ENCODE measurements at regions not wholly inside any gene's neighbourhood (a gene's known extent, or its start where the extent isn't known, plus 50 kb on each side); places are given as distances from the start of the nearest gene placed in this dataset.

DNA sequence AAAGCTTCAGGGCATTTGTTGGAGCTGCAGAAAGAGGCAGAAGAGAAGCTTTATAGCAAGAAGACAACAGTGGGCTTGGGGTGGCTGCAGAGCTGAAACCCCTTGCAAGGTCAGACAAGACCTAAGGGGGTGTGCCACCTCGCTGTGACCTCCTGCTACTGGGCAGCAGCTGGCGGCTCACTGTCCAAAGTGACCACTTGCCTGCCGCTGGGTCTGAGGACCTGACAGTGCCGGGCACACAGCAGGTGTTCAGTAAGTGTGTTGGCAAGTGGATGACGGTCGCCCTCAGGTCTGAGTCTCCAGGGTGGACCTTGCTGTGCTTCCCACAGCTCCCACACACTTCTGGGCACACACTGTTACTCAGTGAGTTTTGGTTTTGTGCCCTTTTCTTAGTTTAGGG, 336.5 kb downstream of the C16orf95 start:
- no peaks in the 10 kb centered on the region for H3K4me1 Mint-ChIP-seq (ENCODE audit: low read depth)
- no peaks in the 10 kb centered on the region for H3K36me3 Mint-ChIP-seq (ENCODE audit: low read depth)
- no peaks in the 10 kb centered on the region for H3K9me3 Mint-ChIP-seq
- no peaks in the 10 kb centered on the region for H3K27me3 Mint-ChIP-seq (ENCODE audit: low read depth)
- no peak for DNase-seq (ENCODE audit: low spot score)
- no peak overlapping the region for H3K27ac Mint-ChIP-seq
- H3K4me3 Mint-ChIP-seq: no peak overlapping the region

DNA sequence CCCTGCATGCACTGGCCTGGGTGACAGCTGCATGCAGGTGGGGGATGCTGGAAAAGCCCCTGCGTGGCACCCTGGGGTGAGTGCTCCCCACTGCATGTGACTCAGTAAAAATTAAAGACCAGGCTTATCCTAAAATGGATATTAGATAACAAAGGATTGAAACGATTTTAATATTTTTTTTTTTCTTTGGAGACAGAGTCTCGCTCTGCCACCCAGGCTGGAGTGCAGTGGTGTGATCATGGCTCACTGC, 334.9 kb downstream of the C16orf95 start:
- Mint-ChIP-seq H3K27me3 (ENCODE audit: low read depth) (no peaks in the 10 kb centered on the region), H3K36me3 (ENCODE audit: low read depth) (no peaks in the 10 kb centered on the region), H3K4me3 (no peak overlapping the region), H3K27ac (no peak overlapping the region), H3K9me3 (no peaks in the 10 kb centered on the region), H3K4me1 (ENCODE audit: low read depth) (no peaks in the 10 kb centered on the region)
- no peak for DNase-seq (ENCODE audit: low spot score)

DNA sequence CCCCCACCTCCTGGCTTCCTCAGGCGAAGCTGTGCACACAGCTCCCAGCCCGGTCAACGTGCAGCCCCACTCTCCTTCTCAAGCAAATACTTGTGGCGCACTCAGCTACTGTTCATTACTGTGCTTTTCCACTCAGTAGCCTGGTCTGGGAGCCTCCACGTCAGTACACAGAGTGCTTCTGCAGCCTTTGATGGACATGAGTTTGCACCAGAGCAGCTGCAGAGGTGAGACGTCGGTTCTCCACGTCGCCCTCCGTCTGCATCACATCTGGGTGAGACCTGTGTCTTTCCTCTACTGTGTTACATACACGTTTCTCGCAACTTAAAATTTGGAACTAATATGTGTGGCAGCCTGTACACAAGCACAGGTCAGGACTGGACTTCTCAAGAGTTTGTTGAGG, 334.3 kb downstream of the C16orf95 start:
- no peak for DNase-seq (ENCODE audit: low spot score)
- H3K4me3 Mint-ChIP-seq: no peak overlapping the region
- H3K9me3 Mint-ChIP-seq: no peaks in the 10 kb centered on the region
- H3K27ac Mint-ChIP-seq: no peak overlapping the region
- H3K36me3 Mint-ChIP-seq (ENCODE audit: low read depth): no peaks in the 10 kb centered on the region
- H3K4me1 Mint-ChIP-seq (ENCODE audit: low read depth): no peaks in the 10 kb centered on the region
- H3K27me3 Mint-ChIP-seq (ENCODE audit: low read depth): no peaks in the 10 kb centered on the region

DNA sequence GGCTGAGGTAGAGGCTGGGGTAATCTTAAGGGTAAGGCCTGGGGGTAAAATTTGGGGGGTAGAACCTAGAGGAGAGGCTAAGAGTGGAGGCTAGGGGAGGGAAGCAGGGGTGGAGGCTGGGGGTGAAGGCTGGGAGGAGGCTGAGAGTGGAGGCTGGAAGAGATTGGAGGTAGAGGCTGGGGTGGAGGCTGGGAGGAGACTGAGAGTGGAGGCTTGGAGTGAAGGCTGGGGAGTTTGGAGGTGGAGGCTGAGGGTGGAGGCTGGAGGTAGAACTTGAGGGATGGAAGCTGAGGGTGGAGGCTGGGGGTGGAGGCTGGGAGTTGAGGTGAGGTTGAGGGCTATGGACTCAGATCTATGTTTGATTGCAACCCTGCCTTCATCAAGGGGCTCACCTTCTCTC, 333.6 kb downstream of the C16orf95 start:
- Mint-ChIP-seq H3K4me1 (ENCODE audit: low read depth) (no peaks in the 10 kb centered on the region), H3K27ac (no peak overlapping the region), H3K27me3 (ENCODE audit: low read depth) (no peaks in the 10 kb centered on the region), H3K9me3 (no peaks in the 10 kb centered on the region), H3K36me3 (ENCODE audit: low read depth) (no peaks in the 10 kb centered on the region), H3K4me3 (no peak overlapping the region)
- DNase-seq (ENCODE audit: low spot score): no peak

DNA sequence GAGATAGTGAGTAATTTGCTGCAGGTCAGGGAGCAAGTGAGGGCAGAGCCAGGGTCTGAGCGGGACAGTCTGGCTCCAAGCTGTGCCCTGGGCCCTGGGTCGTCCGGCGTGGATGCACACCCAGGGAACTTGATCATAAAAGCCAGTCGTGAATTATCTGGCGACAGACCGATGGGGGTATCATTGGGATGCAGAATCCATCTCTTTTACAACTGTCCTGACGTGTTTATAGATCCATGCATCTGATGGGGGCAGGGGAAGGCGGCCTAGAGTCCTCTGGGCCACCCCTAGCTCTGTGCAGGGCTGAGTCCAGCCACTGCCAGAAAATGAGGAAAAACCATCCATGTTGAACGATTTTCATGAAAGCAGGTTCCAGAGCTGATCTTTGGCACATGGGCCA, 332.8 kb downstream of the C16orf95 start:
- no peak overlapping the region for H3K4me3 Mint-ChIP-seq
- H3K9me3 Mint-ChIP-seq: no peaks in the 10 kb centered on the region
- no peaks in the 10 kb centered on the region for H3K36me3 Mint-ChIP-seq (ENCODE audit: low read depth)
- no peaks in the 10 kb centered on the region for H3K27me3 Mint-ChIP-seq (ENCODE audit: low read depth)
- DNase-seq (ENCODE audit: low spot score): no peak
- no peak overlapping the region for H3K27ac Mint-ChIP-seq
- H3K4me1 Mint-ChIP-seq (ENCODE audit: low read depth): no peaks in the 10 kb centered on the region

DNA sequence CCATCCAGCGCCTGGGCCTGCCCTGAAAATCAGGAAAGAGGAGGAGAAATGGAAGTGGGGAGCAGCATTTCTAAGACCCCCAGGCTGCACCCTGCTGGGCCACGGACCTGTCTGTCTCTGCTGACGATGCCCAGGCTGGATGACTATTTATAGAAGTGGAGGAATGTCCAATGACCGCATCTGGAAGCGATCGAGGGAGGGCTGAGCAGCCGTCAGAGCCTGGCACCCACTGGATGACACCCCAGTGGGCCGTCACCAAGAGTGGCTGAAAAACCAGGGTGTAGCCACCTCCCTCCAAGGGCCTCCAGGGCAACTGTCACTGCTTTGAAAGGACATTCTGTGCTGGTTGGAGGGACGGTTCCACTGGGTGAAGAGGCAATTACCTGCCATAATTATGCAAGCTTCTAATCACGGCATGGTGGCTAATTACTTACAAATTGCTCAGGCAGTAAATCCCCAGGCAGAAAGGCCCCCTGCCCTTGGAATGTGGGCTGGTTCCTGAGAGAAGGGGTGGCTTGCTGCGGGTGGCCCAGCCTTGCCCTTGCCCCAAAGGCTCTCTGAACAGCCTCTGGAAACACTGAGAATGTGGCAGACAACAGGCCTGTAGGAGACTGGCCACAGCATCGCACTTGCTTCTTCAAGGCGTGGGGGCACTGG, 332.1 kb downstream of the C16orf95 start:
- Mint-ChIP-seq H3K4me1 (ENCODE audit: low read depth) (no peaks in the 10 kb centered on the region), H3K27me3 (ENCODE audit: low read depth) (no peaks in the 10 kb centered on the region), H3K9me3 (no peaks in the 10 kb centered on the region), H3K27ac (no peak overlapping the region), H3K4me3 (no peak overlapping the region), H3K36me3 (ENCODE audit: low read depth) (no peaks in the 10 kb centered on the region)
- no peak for DNase-seq (ENCODE audit: low spot score)

DNA sequence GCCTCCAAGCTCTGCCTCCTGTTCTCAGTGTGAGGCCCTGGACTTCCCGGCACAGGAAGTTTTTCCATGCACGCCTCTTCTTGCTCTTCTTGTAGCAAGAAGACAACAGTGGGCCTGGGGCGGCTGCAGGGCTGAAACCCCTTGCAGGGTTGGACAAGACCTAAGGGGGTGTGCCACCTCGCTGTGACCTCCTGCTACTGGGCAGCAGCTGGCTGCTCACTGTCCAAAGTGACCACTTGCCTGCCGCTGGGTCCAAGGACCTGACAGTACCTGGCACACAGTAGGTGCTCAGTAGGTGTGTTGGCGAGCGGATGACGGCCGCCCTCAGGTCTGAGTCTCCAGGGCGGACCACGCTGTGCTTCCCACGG, 331.6 kb downstream of the C16orf95 start:
- no peak for DNase-seq (ENCODE audit: low spot score)
- H3K36me3 Mint-ChIP-seq (ENCODE audit: low read depth): no peaks in the 10 kb centered on the region
- no peak overlapping the region for H3K27ac Mint-ChIP-seq

DNA sequence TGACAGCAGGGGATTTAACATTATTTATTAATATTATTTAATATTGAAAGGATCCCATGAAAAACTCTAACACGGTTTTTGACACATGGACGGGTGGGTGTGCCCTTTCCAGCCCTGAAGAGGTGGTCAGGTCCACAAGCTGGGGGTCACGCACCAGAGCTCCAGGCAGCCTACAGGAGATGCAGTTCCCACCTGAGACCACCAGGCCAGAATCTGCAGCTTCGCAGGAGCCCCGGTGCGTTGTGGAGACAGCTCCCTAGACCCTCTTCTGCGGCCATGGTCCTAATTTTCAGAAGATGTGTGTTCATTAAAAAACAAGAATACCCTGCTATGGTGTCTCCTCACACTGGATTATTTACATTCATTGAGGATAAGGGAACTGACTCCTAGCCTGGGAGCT, 331.1 kb downstream of the C16orf95 start:
- no peak overlapping the region for H3K27ac Mint-ChIP-seq
- peaks cover 4% of the 10 kb centered on the region for H3K4me1 Mint-ChIP-seq (ENCODE audit: low read depth)
- no peaks in the 10 kb centered on the region for H3K27me3 Mint-ChIP-seq (ENCODE audit: low read depth)
- DNase-seq (ENCODE audit: low spot score): no peak
- H3K4me3 Mint-ChIP-seq: no peak overlapping the region
- H3K9me3 Mint-ChIP-seq: no peaks in the 10 kb centered on the region
- no peaks in the 10 kb centered on the region for H3K36me3 Mint-ChIP-seq (ENCODE audit: low read depth)

More for the DNA sequence above, 331.6 kb downstream of the C16orf95 start:
- Mint-ChIP-seq H3K27me3 (ENCODE audit: low read depth) (no peaks in the 10 kb centered on the region), H3K9me3 (no peaks in the 10 kb centered on the region), H3K4me1 (ENCODE audit: low read depth) (peaks cover 4% of the 10 kb centered on the region), H3K4me3 (no peak overlapping the region)

DNA sequence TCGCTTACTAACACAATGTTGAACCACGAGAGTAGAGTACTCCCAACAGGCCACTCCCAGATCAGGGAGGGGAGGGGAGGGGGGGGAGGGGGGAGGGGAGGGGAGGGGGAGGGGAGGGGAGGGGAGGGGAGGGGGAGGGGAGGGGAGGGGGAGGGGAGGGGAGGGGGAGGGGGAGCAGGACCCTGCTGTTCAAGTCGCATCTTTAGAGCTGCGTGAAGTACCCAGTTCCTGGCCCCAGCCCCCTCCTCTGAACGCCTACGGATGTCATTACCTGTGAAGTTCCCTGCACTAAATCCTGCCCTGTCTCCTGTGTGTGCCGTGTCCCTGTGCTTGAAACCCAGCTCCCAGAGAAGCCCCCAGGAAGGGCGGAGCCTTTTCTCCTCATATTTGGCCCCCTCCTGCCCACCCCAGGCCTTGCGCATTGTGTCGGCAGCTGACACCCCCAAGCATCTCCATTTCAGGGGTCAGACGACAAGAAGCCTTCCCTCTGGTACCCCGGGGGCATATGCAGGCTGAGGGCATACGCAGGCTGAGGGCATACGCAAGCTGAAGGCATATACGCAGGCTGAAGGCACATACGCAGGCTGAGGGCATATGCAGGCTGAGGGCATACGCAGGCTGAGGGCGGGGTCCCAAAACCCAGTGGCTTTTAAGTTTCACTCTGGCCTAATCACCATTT, 330.2 kb downstream of the C16orf95 start:
- no peaks in the 10 kb centered on the region for H3K36me3 Mint-ChIP-seq (ENCODE audit: low read depth)
- peaks cover 4% of the 10 kb centered on the region for H3K4me1 Mint-ChIP-seq (ENCODE audit: low read depth)
- H3K27ac Mint-ChIP-seq: no peak overlapping the region
- no peak overlapping the region for H3K4me3 Mint-ChIP-seq
- H3K9me3 Mint-ChIP-seq: no peaks in the 10 kb centered on the region
- DNase-seq (ENCODE audit: low spot score): no peak
- no peaks in the 10 kb centered on the region for H3K27me3 Mint-ChIP-seq (ENCODE audit: low read depth)

DNA sequence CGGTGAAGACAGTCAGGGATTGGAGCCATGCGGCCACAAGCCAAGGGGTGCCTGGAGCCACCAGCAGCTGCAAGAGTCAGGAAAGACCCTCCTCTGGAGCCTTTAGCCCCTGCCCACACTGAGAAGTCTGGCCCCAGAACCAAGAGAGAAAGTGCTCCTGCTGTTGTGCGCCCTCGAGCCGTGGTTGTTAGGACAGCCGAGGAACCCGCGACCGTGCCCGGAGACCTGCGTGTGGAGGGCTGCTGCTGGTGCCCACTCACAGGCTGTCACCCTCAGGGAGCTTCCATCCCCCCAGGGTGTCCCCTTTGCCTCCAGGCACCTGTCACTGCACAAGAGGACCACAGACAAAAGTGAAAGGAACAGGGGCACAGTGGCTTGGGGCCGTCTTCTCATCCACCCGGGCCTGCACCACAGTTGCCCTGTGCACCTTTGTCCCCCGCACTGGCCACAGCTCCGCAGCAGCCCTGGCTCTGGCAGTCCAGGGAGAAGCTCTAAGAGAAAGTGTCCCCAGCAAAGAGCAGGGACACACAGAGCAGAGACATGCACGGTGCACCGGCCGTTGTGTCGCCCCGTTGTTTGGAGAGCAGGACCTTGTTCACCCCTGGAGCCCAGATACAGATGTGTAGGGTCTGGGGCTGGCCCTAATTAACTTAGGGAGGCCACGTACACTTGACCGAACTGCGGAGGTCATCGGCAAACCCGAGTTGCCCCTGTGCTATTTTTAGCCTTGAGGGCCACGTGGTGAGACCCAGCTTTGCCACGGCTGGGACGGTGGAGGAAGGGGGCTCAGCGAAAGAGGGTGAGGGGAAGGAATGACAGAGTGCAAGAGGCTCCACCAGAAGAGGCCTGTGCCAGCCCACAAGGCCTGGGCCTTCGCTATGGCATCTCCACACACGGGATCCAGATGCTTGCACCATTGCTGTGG, 329.2 kb downstream of the C16orf95 start:
- H3K4me3 Mint-ChIP-seq: no peak overlapping the region
- H3K4me1 Mint-ChIP-seq (ENCODE audit: low read depth): peaks cover 4% of the 10 kb centered on the region
- peaks cover 4% of the 10 kb centered on the region for H3K27me3 Mint-ChIP-seq (ENCODE audit: low read depth)
- no peak overlapping the region for H3K27ac Mint-ChIP-seq
- no peak for DNase-seq (ENCODE audit: low spot score)
- no peaks in the 10 kb centered on the region for H3K9me3 Mint-ChIP-seq
- no peaks in the 10 kb centered on the region for H3K36me3 Mint-ChIP-seq (ENCODE audit: low read depth)

DNA sequence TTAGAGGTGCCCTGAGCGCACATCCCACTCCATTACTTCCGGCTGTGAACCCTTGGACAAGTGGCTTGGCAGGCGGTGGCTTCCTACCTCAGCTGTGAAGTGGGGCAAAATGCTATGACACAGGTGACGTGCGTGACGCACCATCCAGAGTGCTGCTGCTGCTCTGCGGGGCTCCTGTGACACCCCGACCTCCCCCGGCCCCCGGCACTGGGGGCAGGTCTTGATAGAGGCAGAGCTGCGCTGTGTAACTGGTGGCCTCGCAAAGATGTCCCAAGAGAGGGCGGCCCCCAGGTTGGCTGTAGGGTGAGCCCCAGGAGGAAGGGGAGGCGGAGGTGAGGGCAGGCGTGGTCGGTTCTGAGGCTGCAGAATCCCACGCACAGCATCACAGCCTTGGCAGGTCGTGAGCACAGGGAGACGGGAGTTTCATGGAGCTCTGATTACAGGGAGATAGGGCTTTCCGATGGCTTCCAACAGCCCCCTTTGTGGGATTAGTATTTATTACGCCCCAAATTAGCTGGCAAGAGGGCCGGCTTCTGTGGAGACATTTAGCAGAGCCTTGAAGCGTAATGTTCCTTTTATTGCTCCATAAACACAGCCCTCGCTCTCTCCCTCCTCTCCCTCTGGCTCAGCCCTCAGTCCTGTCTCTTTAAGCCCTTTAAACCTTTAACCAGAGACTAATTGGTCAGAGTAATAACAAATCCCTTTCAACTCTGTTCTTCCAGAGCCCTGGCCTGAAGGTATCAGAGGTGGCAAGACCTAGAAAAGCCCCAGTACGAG, 328.1 kb downstream of the C16orf95 start:
- Mint-ChIP-seq H3K27ac (no peak overlapping the region), H3K36me3 (ENCODE audit: low read depth) (no peaks in the 10 kb centered on the region), H3K27me3 (ENCODE audit: low read depth) (peaks cover 4% of the 10 kb centered on the region), H3K4me3 (no peak overlapping the region), H3K9me3 (no peaks in the 10 kb centered on the region), H3K4me1 (ENCODE audit: low read depth) (peaks cover 4% of the 10 kb centered on the region)
- DNase-seq (ENCODE audit: low spot score): no peak

DNA sequence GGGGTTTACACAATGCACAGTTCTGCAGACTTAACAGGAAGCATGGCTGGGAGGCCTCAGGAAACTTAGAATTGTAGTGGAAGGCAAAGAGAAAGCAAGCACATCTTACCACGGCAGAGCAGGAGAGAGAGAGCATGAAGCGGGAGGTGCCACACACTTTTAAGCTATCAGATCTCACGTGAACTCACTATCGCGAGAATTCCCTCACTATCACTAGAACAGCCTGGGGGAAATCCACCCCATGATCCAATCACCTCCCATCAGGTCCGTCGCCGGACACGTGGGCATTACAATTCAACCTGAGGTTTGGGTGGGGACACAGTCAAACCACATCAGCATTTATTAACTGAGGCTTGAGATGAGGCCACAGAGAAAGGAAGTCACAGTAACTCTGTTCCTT, 326.7 kb downstream of the C16orf95 start:
- no peak overlapping the region for H3K27ac Mint-ChIP-seq
- peaks cover 4% of the 10 kb centered on the region for H3K4me1 Mint-ChIP-seq (ENCODE audit: low read depth)
- no peaks in the 10 kb centered on the region for H3K36me3 Mint-ChIP-seq (ENCODE audit: low read depth)
- H3K4me3 Mint-ChIP-seq: no peak overlapping the region
- no peak for DNase-seq (ENCODE audit: low spot score)
- no peaks in the 10 kb centered on the region for H3K9me3 Mint-ChIP-seq
- peaks cover 4% of the 10 kb centered on the region for H3K27me3 Mint-ChIP-seq (ENCODE audit: low read depth)

DNA sequence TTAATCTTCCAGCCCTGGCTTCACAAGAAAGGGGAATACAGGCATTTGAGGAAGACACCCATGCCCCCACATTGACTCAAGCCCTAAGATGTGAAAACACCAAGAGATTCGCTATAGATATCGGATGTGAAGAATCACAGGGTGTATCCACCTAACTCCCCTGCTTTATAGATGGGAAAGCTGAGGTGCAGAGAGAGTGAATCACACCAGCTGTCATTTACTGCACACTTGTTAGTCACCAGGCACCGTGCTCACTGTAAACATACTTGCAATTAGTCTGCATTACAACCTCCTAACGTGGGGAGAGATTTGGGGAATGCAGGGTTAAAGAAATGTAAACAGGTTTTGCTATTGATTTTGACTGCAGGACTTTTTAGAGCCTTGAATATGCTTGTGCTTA, 325.5 kb downstream of the C16orf95 start:
- no peak for DNase-seq (ENCODE audit: low spot score)
- Mint-ChIP-seq H3K9me3 (no peaks in the 10 kb centered on the region), H3K27ac (no peak overlapping the region), H3K27me3 (ENCODE audit: low read depth) (peaks cover 4% of the 10 kb centered on the region), H3K4me1 (ENCODE audit: low read depth) (peaks cover 4% of the 10 kb centered on the region), H3K4me3 (no peak overlapping the region), H3K36me3 (ENCODE audit: low read depth) (no peaks in the 10 kb centered on the region)

DNA sequence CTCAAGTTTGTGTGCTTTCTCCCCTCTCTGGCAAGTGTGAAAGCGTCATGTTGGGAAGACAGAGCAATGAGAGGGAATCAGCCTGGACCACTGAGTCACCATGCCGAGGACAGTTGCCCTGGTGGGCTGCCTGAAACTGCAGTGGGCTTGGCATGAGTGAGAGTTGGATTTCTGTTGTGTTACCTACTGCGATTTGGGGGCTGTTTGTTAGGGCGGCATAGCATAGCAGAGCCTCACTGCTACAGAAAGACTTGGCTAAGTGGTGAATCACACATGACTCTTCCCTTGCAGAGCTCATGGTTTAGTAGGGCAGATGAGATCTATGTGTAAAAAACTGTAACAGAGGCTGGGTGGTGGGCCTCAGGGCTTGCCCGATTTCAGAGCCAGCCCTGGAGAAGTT, 324.6 kb downstream of the C16orf95 start:
- peaks cover 4% of the 10 kb centered on the region for H3K4me1 Mint-ChIP-seq (ENCODE audit: low read depth)
- H3K9me3 Mint-ChIP-seq: no peaks in the 10 kb centered on the region
- H3K27ac Mint-ChIP-seq: no peak overlapping the region
- H3K4me3 Mint-ChIP-seq: no peak overlapping the region
- peaks cover 4% of the 10 kb centered on the region for H3K27me3 Mint-ChIP-seq (ENCODE audit: low read depth)
- no peak for DNase-seq (ENCODE audit: low spot score)
- H3K36me3 Mint-ChIP-seq (ENCODE audit: low read depth): no peaks in the 10 kb centered on the region

Measured in T-helper 2 cell treated with Interferon-gamma antibody and Interleukin-4, amounts not matched to agents 5 μg/mL and 100 μg/mL, for 36 hours (primary cell).